ENCODE measurements at regions not wholly inside any gene's neighbourhood (a gene's known extent, or its start where the extent isn't known, plus 50 kb on each side); places are given as distances from the start of the nearest gene placed in this dataset.

GRCh38 chr4:17189759-17190158, 291.3 kb upstream of the LDB2 start:
- Histone ChIP-seq H3K4me3 (replicated peaks in 1 of 3; ENCODE audit: insufficient read depth in 1 of 3, low read depth in 1 of 3, low read length in 3 of 3) (no peak overlapping the region), H2AFZ (ENCODE audit: low read depth, low read length) (no peak overlapping the region), H3K79me2 (ENCODE audit: control insufficient read depth, insufficient read depth, low read length) (no peaks in the 10 kb centered on the region), H4K20me1 (replicated peaks; ENCODE audit: control insufficient read depth, extremely low read depth, insufficient read depth, low read length) (no peaks in the 10 kb centered on the region), H3K27me3 (ENCODE audit: control insufficient read depth in 2 of 2, insufficient read depth in 2 of 2, low read length in 2 of 2) (no peaks in the 10 kb centered on the region), H3K36me3 (ENCODE audit: control insufficient read depth in 2 of 2, extremely low read depth in 1 of 2, insufficient read depth in 2 of 2, low read length in 2 of 2) (no peaks in the 10 kb centered on the region), H3K9ac (replicated peaks; ENCODE audit: extremely low read depth, insufficient read depth, low read length) (no peak overlapping the region), H3K4me2 (ENCODE audit: insufficient read depth, low read length) (no peak overlapping the region), H3K27ac (ENCODE audit: insufficient read depth, low read depth, low read length) (no peak overlapping the region), H3K4me1 (ENCODE audit: control insufficient read depth, extremely low read depth, insufficient read depth, low read length) (no peaks in the 10 kb centered on the region), H3K9me1 (replicated peaks; ENCODE audit: control insufficient read depth, extremely low read depth, insufficient read depth, low read length) (no peaks in the 10 kb centered on the region), H3K9me3 (replicated peaks; ENCODE audit: control insufficient read depth, insufficient read depth, low read length) (no peaks in the 10 kb centered on the region)
- TF ChIP-seq FOS (IDR thresholded peaks at IDR 0.05; ENCODE audit: borderline replicate concordance, insufficient read depth, low read length) (no peak), JUN (IDR thresholded peaks at IDR 0.05; ENCODE audit: borderline replicate concordance, insufficient read depth, insufficient read length, low read depth) (no peak), CTCF (IDR thresholded peaks at IDR 0.05; ENCODE audit: extremely low read depth in 1 of 2, insufficient read depth in 1 of 2, low read depth in 1 of 2, low read length in 2 of 2) (no peak), GATA2 (IDR thresholded peaks at IDR 0.05; ENCODE audit: insufficient read depth, insufficient read length, low read depth, low read length) (no peak), POLR2A (IDR thresholded peaks at IDR 0.05; ENCODE audit: low read depth, low read length) (no peak), POLR2AphosphoS5 (IDR thresholded peaks at IDR 0.05; ENCODE audit: insufficient read depth, low read depth, low read length) (no peak), MAX (IDR thresholded peaks at IDR 0.05; ENCODE audit: insufficient read depth, insufficient read length) (no peak), EZH2 (IDR thresholded peaks at IDR 0.05; ENCODE audit: borderline replicate concordance, low read depth, low read length, severe bottlenecking) (no peak), MYC (IDR thresholded peaks at IDR 0.05; ENCODE audit: low read depth, low read length) (no peak)
- intact Hi-C loops (cut with micrococcal nuclease) (no loop called here), dilution Hi-C loops (cut with MboI; ENCODE audit: extremely low pct_ligation_motif_present, low sequenced_read_pairs) (no loop called here)
- ChIA-PET CTCF (no interaction called here), POLR2A (no interaction called here)
- FAIRE-seq (no peak), DNase-seq (ENCODE audit: low read depth, low spot score) (no peak)
- no TSS peak for BruUV-seq (replicated peaks)
